ENCODE measurements at regions not wholly inside any gene's neighbourhood (a gene's known extent, or its start where the extent isn't known, plus 50 kb on each side); places are given as distances from the start of the nearest gene placed in this dataset.

- DNase-seq = no peak
- TF ChIP-seq EZH2 (IDR thresholded peaks at IDR 0.05; ENCODE audit: borderline replicate concordance, insufficient read depth, low read depth, low read length, poor library complexity, severe bottlenecking) = no peak
- no peak for TF ChIP-seq CTCF (IDR thresholded peaks at IDR 0.05)
- Mint-ChIP-seq H3K4me1 (peaks cover 39% of the 10 kb centered on the region), H3K27me3 (no peaks in the 10 kb centered on the region), H3K4me3 (peak overlapping the region; percentile 15), H3K27ac (peak overlapping the region; percentile 6), H3K9me3 (ENCODE audit: insufficient read depth) (no peaks in the 10 kb centered on the region)
- intact Hi-C loops (cut with micrococcal nuclease) = loop anchor here (1.0 to 5.0 kb wide), 2 partner anchors 182 to 328 kb away; partner anchors contain the start of gene TBL1XR1
- 100% methylated on average over 2 of the region's 3 CpGs for WGBS (ENCODE audit: insufficient coverage)
- ChIA-PET CTCF (interaction anchor here (0.9 to 4.0 kb wide), 3 partner anchors 18 to 328 kb away, joined by 3 to 35 read pairs (median 4); no protein-coding TSS in a partner anchor), POLR2A (interaction anchor here (0.7 kb wide), 1 partner anchor 41 kb away, joined by 3 read pairs; no protein-coding TSS in a partner anchor)
- Histone ChIP-seq H4K20me1 (ENCODE audit: control insufficient read depth, insufficient read depth, low read length, poor library complexity, severe bottlenecking) (no peaks in the 10 kb centered on the region), H3K4me2 (replicated peaks; ENCODE audit: low read depth, low read length, poor library complexity, severe bottlenecking) (no peak overlapping the region), H3K27ac (ENCODE audit: low read length in 2 of 2) (no peak overlapping the region), H3K4me1 (ENCODE audit: control insufficient read depth in 2 of 2, insufficient read depth in 2 of 2, low read length in 2 of 2) (peaks cover 22% of the 10 kb centered on the region in 2 donors), H3K27me3 (replicated peaks in 1 of 4; ENCODE audit: control extremely low read depth in 1 of 4, control insufficient read depth in 3 of 4, insufficient read depth in 4 of 4, low read length in 3 of 4) (no peaks in the 10 kb centered on the region), H3K4me3 (ENCODE audit: control extremely low read depth in 1 of 5, extremely low read depth in 1 of 5, insufficient read depth in 1 of 5, low read depth in 2 of 5, low read length in 4 of 5) (no peak overlapping the region), H3K9me3 (ENCODE audit: control extremely low read depth in 1 of 3, control insufficient read depth in 2 of 3, insufficient read depth in 1 of 3, low read length in 2 of 3) (peaks cover 0 to 5% (median 2%) of the 10 kb centered on the region in 3 donors), H3K79me2 (ENCODE audit: control insufficient read depth, insufficient read depth, low read length) (no peaks in the 10 kb centered on the region), H2AFZ (ENCODE audit: insufficient read depth, low read depth, low read length, poor library complexity, severe bottlenecking) (no peak overlapping the region), H3K36me3 (replicated peaks in 1 of 2; ENCODE audit: control extremely low read depth in 1 of 2, control insufficient read depth in 1 of 2, extremely low read depth in 1 of 2, insufficient read depth in 2 of 2, low read length in 1 of 2) (no peaks in the 10 kb centered on the region), H3K9ac (ENCODE audit: low read length) (no peak overlapping the region)
- no peak for ATAC-seq (ENCODE audit: low read depth)
Measured at GRCh38 chr3:177379045-177379444, 181.8 kb upstream of the TBL1XR1 start.

GRCh38 chr3:177381070-177381469 lies 183.8 kb upstream of the TBL1XR1 start:
- Histone ChIP-seq H3K9me3 (ENCODE audit: control extremely low read depth in 1 of 3, control insufficient read depth in 2 of 3, insufficient read depth in 1 of 3, low read length in 2 of 3) (peaks cover 0 to 5% (median 2%) of the 10 kb centered on the region in 3 donors), H2AFZ (ENCODE audit: insufficient read depth, low read depth, low read length, poor library complexity, severe bottlenecking) (no peak overlapping the region), H3K27ac (ENCODE audit: low read length in 2 of 2) (no peak overlapping the region), H3K4me1 (ENCODE audit: control insufficient read depth in 2 of 2, insufficient read depth in 2 of 2, low read length in 2 of 2) (peaks cover 14 to 15% of the 10 kb centered on the region in 2 donors), H3K4me2 (replicated peaks; ENCODE audit: low read depth, low read length, poor library complexity, severe bottlenecking) (no peak overlapping the region), H3K79me2 (ENCODE audit: control insufficient read depth, insufficient read depth, low read length) (no peaks in the 10 kb centered on the region), H3K4me3 (ENCODE audit: control extremely low read depth in 1 of 5, extremely low read depth in 1 of 5, insufficient read depth in 1 of 5, low read depth in 2 of 5, low read length in 4 of 5) (no peak overlapping the region), H4K20me1 (ENCODE audit: control insufficient read depth, insufficient read depth, low read length, poor library complexity, severe bottlenecking) (no peaks in the 10 kb centered on the region), H3K9ac (ENCODE audit: low read length) (no peak overlapping the region), H3K36me3 (replicated peaks in 1 of 2; ENCODE audit: control extremely low read depth in 1 of 2, control insufficient read depth in 1 of 2, extremely low read depth in 1 of 2, insufficient read depth in 2 of 2, low read length in 1 of 2) (no peaks in the 10 kb centered on the region), H3K27me3 (replicated peaks in 1 of 4; ENCODE audit: control extremely low read depth in 1 of 4, control insufficient read depth in 3 of 4, insufficient read depth in 4 of 4, low read length in 3 of 4) (no peaks in the 10 kb centered on the region)
- Mint-ChIP-seq H3K4me3 (no peak overlapping the region), H3K27me3 (no peaks in the 10 kb centered on the region), H3K27ac (no peak overlapping the region), H3K4me1 (peaks cover 29% of the 10 kb centered on the region), H3K9me3 (ENCODE audit: insufficient read depth) (no peaks in the 10 kb centered on the region)
- TF ChIP-seq CTCF (IDR thresholded peaks at IDR 0.05) = no peak
- TF ChIP-seq EZH2 (IDR thresholded peaks at IDR 0.05; ENCODE audit: borderline replicate concordance, insufficient read depth, low read depth, low read length, poor library complexity, severe bottlenecking) = no peak
- ChIA-PET POLR2A (no interaction called here), CTCF (no interaction called here)
- DNase-seq = no peak
- ATAC-seq (ENCODE audit: low read depth) = no peak
- intact Hi-C loops (cut with micrococcal nuclease) = no loop called here
